GM12865 (cell line): ENCODE measurements at regions not wholly inside any gene's neighbourhood (a gene's known extent, or its start where the extent isn't known, plus 50 kb on each side); places are given as distances from the start of the nearest gene placed in this dataset.
"Not testable (repeated sequence)": the region's sequence is repeated elsewhere in the genome, so short reads cannot be mapped to it uniquely, and the experiment has no call there.

Experiments used
- DNase-seq: peaks from one replicate; pipeline ENCODE4 v3.0.0; 2010; ENCODE audit warnings: low read depth
- H3K4me3 ChIP-seq: 2 replicates; pipeline ENCODE4 v1.5.1; 2011; ENCODE audit warnings: mild to moderate bottlenecking, low read depth, low read length, control low read depth
- TF ChIP-seq, protein P1 (sequence below): IDR thresholded peaks from 2 replicates; pipeline ENCODE4 v1.5.1; 2011; ENCODE audit warnings: low read length, control low read depth, low read depth, inconsistent platforms; ENCODE audit not compliant: insufficient read depth; ENCODE audit errors: missing control alignments

DNA sequence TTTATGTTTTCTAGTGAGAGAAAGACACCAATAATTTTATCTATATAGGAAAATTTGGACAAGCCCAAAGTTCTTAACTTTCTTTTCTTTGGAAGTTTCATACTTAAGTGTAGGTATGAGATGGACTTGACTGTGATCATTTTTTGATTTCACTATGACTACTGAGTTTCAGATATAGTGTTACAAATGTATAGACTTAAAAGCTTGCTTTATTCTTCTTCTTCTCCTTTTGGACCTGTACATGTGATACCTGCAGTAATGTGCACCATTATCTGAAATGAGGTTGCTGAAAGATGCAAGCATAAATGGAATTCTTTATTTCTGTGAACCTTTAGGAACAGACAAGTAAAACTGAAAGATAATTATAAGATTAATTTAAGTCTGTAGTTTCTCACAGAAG, 743.4 kb upstream of the AMELY start:
- no peak for DNase-seq
- TF ChIP-seq, protein P1, sequence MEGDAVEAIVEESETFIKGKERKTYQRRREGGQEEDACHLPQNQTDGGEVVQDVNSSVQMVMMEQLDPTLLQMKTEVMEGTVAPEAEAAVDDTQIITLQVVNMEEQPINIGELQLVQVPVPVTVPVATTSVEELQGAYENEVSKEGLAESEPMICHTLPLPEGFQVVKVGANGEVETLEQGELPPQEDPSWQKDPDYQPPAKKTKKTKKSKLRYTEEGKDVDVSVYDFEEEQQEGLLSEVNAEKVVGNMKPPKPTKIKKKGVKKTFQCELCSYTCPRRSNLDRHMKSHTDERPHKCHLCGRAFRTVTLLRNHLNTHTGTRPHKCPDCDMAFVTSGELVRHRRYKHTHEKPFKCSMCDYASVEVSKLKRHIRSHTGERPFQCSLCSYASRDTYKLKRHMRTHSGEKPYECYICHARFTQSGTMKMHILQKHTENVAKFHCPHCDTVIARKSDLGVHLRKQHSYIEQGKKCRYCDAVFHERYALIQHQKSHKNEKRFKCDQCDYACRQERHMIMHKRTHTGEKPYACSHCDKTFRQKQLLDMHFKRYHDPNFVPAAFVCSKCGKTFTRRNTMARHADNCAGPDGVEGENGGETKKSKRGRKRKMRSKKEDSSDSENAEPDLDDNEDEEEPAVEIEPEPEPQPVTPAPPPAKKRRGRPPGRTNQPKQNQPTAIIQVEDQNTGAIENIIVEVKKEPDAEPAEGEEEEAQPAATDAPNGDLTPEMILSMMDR, result no peak

GRCh38 chrY:7649866-7650265, 738.3 kb upstream of the AMELY start:
- not testable (repeated sequence) for H3K4me3 ChIP-seq, DNase-seq

More for the DNA sequence above, 743.4 kb upstream of the AMELY start:
- no peak overlapping the region for H3K4me3 ChIP-seq
